CD4-positive, CD25-positive, alpha-beta regulatory T cell (primary cell): ENCODE measurements at regions not wholly inside any gene's neighbourhood (a gene's known extent, or its start where the extent isn't known, plus 50 kb on each side); places are given as distances from the start of the nearest gene placed in this dataset.

ENCODE experiments used
- ATAC-seq, 2 donors: fragments of 150-1000 bp; cut with Tn5 transposase; one replicate each; pipeline ENCODE4 v1.10.0; 2021; ENCODE audit warnings: low read depth in 2 of 2, moderate number of reproducible peaks in 2 of 2, moderate library complexity in 1 of 2
- DNase-seq, 3 donors: peaks; one replicate each; pipeline versions ENCODE4 v3.0.0 to v3.0.0-alpha.2; 2012 to 2022; ENCODE audit warnings: mixed read lengths in 1 of 3
- H3K27ac ChIP-seq: one replicate; pipeline ENCODE4 v1.7.0; 2013; ENCODE audit warnings: mild to moderate bottlenecking, low read length; ENCODE audit not compliant: insufficient read depth, poor library complexity, severe bottlenecking
- H3K27me3 ChIP-seq: one replicate; pipeline ENCODE4 v1.7.0; 2013; ENCODE audit warnings: low read length; ENCODE audit not compliant: control insufficient read depth, insufficient read depth
- H3K36me3 ChIP-seq: one replicate; pipeline ENCODE4 v1.7.0; 2013; ENCODE audit warnings: mild to moderate bottlenecking, low read length, moderate library complexity; ENCODE audit not compliant: control insufficient read depth, insufficient read depth
- H3K4me1 ChIP-seq: 2 replicates; pipeline ENCODE4 v1.7.0; 2013; ENCODE audit warnings: mild to moderate bottlenecking, low read length; ENCODE audit not compliant: insufficient read depth, control insufficient read depth, poor library complexity, severe bottlenecking
- H3K4me3 ChIP-seq: one replicate; pipeline ENCODE4 v1.7.0; 2013; ENCODE audit warnings: low read depth, mild to moderate bottlenecking, low read length, moderate library complexity
- H3K9me3 ChIP-seq, 2 experiments: 1 replicate in 1 of 2; 2 replicates in 1 of 2; pipeline ENCODE4 v1.7.0; 2013; ENCODE audit warnings: low read length in 2 of 2, mild to moderate bottlenecking in 1 of 2, moderate library complexity in 1 of 2; ENCODE audit not compliant: control insufficient read depth in 2 of 2
- H3K27ac Mint-ChIP-seq, 3 donors: one replicate each; pipeline ENCODE4 v1.8.0; 2020 to 2022; ENCODE audit warnings: mild to moderate bottlenecking in 3 of 3, mixed read lengths in 3 of 3, moderate library complexity in 2 of 3
- H3K27me3 Mint-ChIP-seq: one replicate; pipeline ENCODE4 v1.8.0; 2022; ENCODE audit warnings: mild to moderate bottlenecking, mixed read lengths
- H3K36me3 Mint-ChIP-seq: one replicate; pipeline ENCODE4 v1.8.0; 2020; ENCODE audit warnings: mixed read lengths
- H3K4me1 Mint-ChIP-seq, 4 donors: one replicate each; pipeline ENCODE4 v1.8.0; 2020 to 2022; ENCODE audit warnings: mixed read lengths in 4 of 4, mild to moderate bottlenecking in 1 of 4
- H3K4me3 Mint-ChIP-seq, 4 donors: one replicate each; pipeline ENCODE4 v1.8.0; 2020 to 2022; ENCODE audit warnings: mild to moderate bottlenecking in 4 of 4, mixed read lengths in 4 of 4, moderate library complexity in 3 of 4
- H3K9me3 Mint-ChIP-seq, 7 donors: one replicate each; pipeline ENCODE4 v1.8.0; 2020 to 2022; ENCODE audit warnings: mixed read lengths in 7 of 7, mild to moderate bottlenecking in 3 of 7, moderate library complexity in 2 of 7

GRCh38 chr16:86363836-86364618, 146.3 kb upstream of the FOXF1 start:
- no peak overlapping the region for H3K27ac ChIP-seq
- Mint-ChIP-seq H3K9me3 (peaks cover 0 to 2% (median 0%) of the 10 kb centered on the region in 7 donors), H3K4me1 (no peaks in the 10 kb centered on the region), H3K27me3 (peaks cover 4% of the 10 kb centered on the region), H3K36me3 (no peaks in the 10 kb centered on the region), H3K4me3 (no peak overlapping the region), H3K27ac (no peak overlapping the region)
- H3K4me1 ChIP-seq: no peaks in the 10 kb centered on the region
- H3K9me3 ChIP-seq: no peaks in the 10 kb centered on the region
- H3K27me3 ChIP-seq: no peaks in the 10 kb centered on the region
- H3K4me3 ChIP-seq: no peak overlapping the region
- DNase-seq (no peak), ATAC-seq (no peak)
- H3K36me3 ChIP-seq: no peaks in the 10 kb centered on the region

- H3K4me1 Mint-ChIP-seq: no peaks in the 10 kb centered on the region
Observed at GRCh38 chr16:86364653-86365380, 145.5 kb upstream of the FOXF1 start.

GRCh38 chr16:86365513-86366273, 144.6 kb upstream of the FOXF1 start:
- H3K9me3 Mint-ChIP-seq: peaks cover 0 to 2% (median 0%) of the 10 kb centered on the region in 7 donors
- H3K4me1 Mint-ChIP-seq: no peaks in the 10 kb centered on the region
- no peak for ATAC-seq

More at GRCh38 chr16:86364653-86365380, 145.5 kb upstream of the FOXF1 start:
- no peak overlapping the region for H3K4me3 Mint-ChIP-seq
- no peak overlapping the region for H3K27ac ChIP-seq
- no peak for ATAC-seq
- H3K9me3 ChIP-seq: no peaks in the 10 kb centered on the region
- H3K4me1 ChIP-seq: no peaks in the 10 kb centered on the region
- no peaks in the 10 kb centered on the region for H3K36me3 ChIP-seq
- H3K27me3 Mint-ChIP-seq: peaks cover 4% of the 10 kb centered on the region
- no peak overlapping the region for H3K27ac Mint-ChIP-seq
- no peaks in the 10 kb centered on the region for H3K27me3 ChIP-seq
- peaks cover 0 to 2% (median 0%) of the 10 kb centered on the region in 7 donors for H3K9me3 Mint-ChIP-seq
- no peaks in the 10 kb centered on the region for H3K36me3 Mint-ChIP-seq
- DNase-seq: no peak
- H3K4me3 ChIP-seq: no peak overlapping the region

GRCh38 chr16:86366481-86366880, 143.8 kb upstream of the FOXF1 start:
- no peak overlapping the region for H3K27ac ChIP-seq
- Mint-ChIP-seq H3K27me3 (peaks cover 4% of the 10 kb centered on the region), H3K27ac (no peak overlapping the region), H3K36me3 (no peaks in the 10 kb centered on the region), H3K4me3 (no peak overlapping the region), H3K9me3 (peaks cover 0 to 2% (median 0%) of the 10 kb centered on the region in 7 donors), H3K4me1 (no peaks in the 10 kb centered on the region)
- H3K4me1 ChIP-seq: no peaks in the 10 kb centered on the region
- H3K27me3 ChIP-seq: no peaks in the 10 kb centered on the region
- ATAC-seq: no peak
- no peak overlapping the region for H3K4me3 ChIP-seq
- H3K9me3 ChIP-seq: no peaks in the 10 kb centered on the region
- no peak for DNase-seq
- no peaks in the 10 kb centered on the region for H3K36me3 ChIP-seq

More at GRCh38 chr16:86365513-86366273, 144.6 kb upstream of the FOXF1 start:
- no peaks in the 10 kb centered on the region for H3K27me3 ChIP-seq
- no peak overlapping the region for H3K27ac Mint-ChIP-seq
- no peak overlapping the region for H3K4me3 Mint-ChIP-seq
- no peaks in the 10 kb centered on the region for H3K4me1 ChIP-seq
- no peaks in the 10 kb centered on the region for H3K36me3 Mint-ChIP-seq
- no peak for DNase-seq
- H3K4me3 ChIP-seq: no peak overlapping the region
- H3K27me3 Mint-ChIP-seq: peaks cover 4% of the 10 kb centered on the region
- H3K9me3 ChIP-seq: no peaks in the 10 kb centered on the region
- H3K36me3 ChIP-seq: no peaks in the 10 kb centered on the region
- no peak overlapping the region for H3K27ac ChIP-seq

GRCh38 chr16:86367291-86368072, 142.8 kb upstream of the FOXF1 start:
- peaks cover 0 to 2% (median 0%) of the 10 kb centered on the region in 7 donors for H3K9me3 Mint-ChIP-seq

GRCh38 chr16:86368261-86368660, 142.1 kb upstream of the FOXF1 start:
- no peaks in the 10 kb centered on the region for H3K36me3 ChIP-seq
- no peak overlapping the region for H3K4me3 Mint-ChIP-seq
- H3K4me1 ChIP-seq: no peaks in the 10 kb centered on the region
- peaks cover 0 to 3% (median 0%) of the 10 kb centered on the region in 7 donors for H3K9me3 Mint-ChIP-seq
- no peaks in the 10 kb centered on the region for H3K27me3 ChIP-seq
- no peaks in the 10 kb centered on the region for H3K4me1 Mint-ChIP-seq
- ATAC-seq (no peak), DNase-seq (no peak)
- no peaks in the 10 kb centered on the region for H3K9me3 ChIP-seq
- H3K36me3 Mint-ChIP-seq: no peaks in the 10 kb centered on the region
- no peak overlapping the region for H3K27ac ChIP-seq
- no peak overlapping the region for H3K4me3 ChIP-seq
- peaks cover 4% of the 10 kb centered on the region for H3K27me3 Mint-ChIP-seq
- H3K27ac Mint-ChIP-seq: no peak overlapping the region

More at GRCh38 chr16:86367291-86368072, 142.8 kb upstream of the FOXF1 start:
- Histone ChIP-seq H3K27ac (no peak overlapping the region), H3K36me3 (no peaks in the 10 kb centered on the region), H3K27me3 (no peaks in the 10 kb centered on the region), H3K4me1 (no peaks in the 10 kb centered on the region), H3K4me3 (no peak overlapping the region), H3K9me3 (no peaks in the 10 kb centered on the region)
- H3K36me3 Mint-ChIP-seq: no peaks in the 10 kb centered on the region
- no peak overlapping the region for H3K4me3 Mint-ChIP-seq
- ATAC-seq: no peak
- no peak overlapping the region for H3K27ac Mint-ChIP-seq
- H3K4me1 Mint-ChIP-seq: no peaks in the 10 kb centered on the region
- peaks cover 4% of the 10 kb centered on the region for H3K27me3 Mint-ChIP-seq
- no peak for DNase-seq

GRCh38 chr16:86370062-86370461, 140.3 kb upstream of the FOXF1 start:
- no peak for DNase-seq
- ATAC-seq: no peak
- Mint-ChIP-seq H3K27ac (no peak overlapping the region), H3K36me3 (no peaks in the 10 kb centered on the region), H3K27me3 (peaks cover 4% of the 10 kb centered on the region), H3K4me3 (no peak overlapping the region), H3K9me3 (peaks cover 0 to 4% (median 2%) of the 10 kb centered on the region in 7 donors), H3K4me1 (no peaks in the 10 kb centered on the region)
- H3K27me3 ChIP-seq: no peaks in the 10 kb centered on the region
- H3K27ac ChIP-seq: no peak overlapping the region
- no peaks in the 10 kb centered on the region for H3K36me3 ChIP-seq
- H3K4me3 ChIP-seq: no peak overlapping the region
- no peaks in the 10 kb centered on the region for H3K4me1 ChIP-seq
- H3K9me3 ChIP-seq: no peaks in the 10 kb centered on the region
